Neural cell (in vitro differentiated cells): ENCODE measurements at regions not wholly inside any gene's neighbourhood (a gene's known extent, or its start where the extent isn't known, plus 50 kb on each side); places are given as distances from the start of the nearest gene placed in this dataset.

ENCODE experiments used
- H2AFZ ChIP-seq: fragments of 200-600, 300-800 bp; sonication (generic), shearing (Covaris generic); 2 replicates; pipeline ENCODE4 v1.6.0; 2014; ENCODE audit warnings: low read depth, mild to moderate bottlenecking, antibody characterized with exemption, low read length, moderate library complexity
- H3F3A ChIP-seq: fragments of 200-600 bp; shearing (Covaris generic); 2 replicates; pipeline ENCODE4 v1.6.1; 2016; ENCODE audit warnings: mild to moderate bottlenecking, moderate library complexity, mixed read lengths, antibody characterized with exemption, low read length; ENCODE audit not compliant: insufficient read depth, poor library complexity, severe bottlenecking
- H3K27ac ChIP-seq: fragments of 200-600, 300-800 bp; sonication (generic), shearing (Covaris generic); 2 replicates; pipeline ENCODE4 v1.5.1; 2014; ENCODE audit warnings: mild to moderate bottlenecking, low read length, moderate library complexity
- H3K27me3 ChIP-seq: fragments of 300-800, 200-600 bp; sonication (generic), shearing (Covaris generic); 2 replicates; pipeline ENCODE4 v1.6.0; 2014; ENCODE audit warnings: mild to moderate bottlenecking, low read depth, low read length, moderate library complexity; ENCODE audit not compliant: insufficient read depth
- H3K36me3 ChIP-seq: fragments of 300-800, 200-600 bp; sonication (generic), shearing (Covaris generic); 2 replicates; pipeline ENCODE4 v1.5.1; 2014; ENCODE audit warnings: mild to moderate bottlenecking, antibody characterized with exemption, low read length, moderate library complexity; ENCODE audit not compliant: insufficient read depth
- H3K4me2 ChIP-seq: fragments of 300-800, 200-600 bp; sonication (generic), shearing (Covaris generic); 2 replicates; pipeline ENCODE4 v1.6.0; 2014; ENCODE audit warnings: mild to moderate bottlenecking, low read length
- H3K4me3 ChIP-seq: fragments of 300-800, 200-600 bp; sonication (generic), shearing (Covaris generic); 2 replicates; pipeline ENCODE4 v1.5.1; 2014; ENCODE audit warnings: mild to moderate bottlenecking, low read length, moderate library complexity
- H3K79me2 ChIP-seq: fragments of 200-600 bp; shearing (Covaris generic); replicated peaks from 2 replicates; pipeline ENCODE4 v1.6.0; 2014; ENCODE audit warnings: mild to moderate bottlenecking, low read length, moderate library complexity; ENCODE audit not compliant: insufficient read depth
- H3K9ac ChIP-seq: fragments of 300-800, 200-600 bp; sonication (generic), shearing (Covaris generic); 2 replicates; pipeline ENCODE4 v1.6.1; 2016; ENCODE audit warnings: mild to moderate bottlenecking, low read length, mixed read lengths
- H3K9me2 ChIP-seq: fragments of 200-600 bp; shearing (Covaris generic); 2 replicates; pipeline ENCODE4 v1.6.1; 2016; ENCODE audit warnings: mild to moderate bottlenecking, low read length, mixed read lengths; ENCODE audit not compliant: insufficient read depth
- H3K9me3 ChIP-seq: fragments of 200-600, 300-800 bp; sonication (generic), shearing (Covaris generic); 2 replicates; pipeline ENCODE4 v1.6.1; 2016; ENCODE audit warnings: mild to moderate bottlenecking, mixed run types, low read length, moderate library complexity, mixed read lengths
- H4K20me1 ChIP-seq: fragments of 200-600 bp; shearing (Covaris generic); 2 replicates; pipeline ENCODE4 v1.6.1; 2016; ENCODE audit warnings: mild to moderate bottlenecking, mixed run types; ENCODE audit not compliant: insufficient read depth
- CTCF ChIP-seq: fragments of 450-650 bp; IDR thresholded peaks from 2 replicates; pipeline ENCODE4 v1.5.1; 2014; ENCODE audit warnings: antibody characterized with exemption, mild to moderate bottlenecking, moderate library complexity; ENCODE audit not compliant: poor library complexity, severe bottlenecking
- EP300 ChIP-seq: fragments of 450-650 bp; conservative IDR thresholded peaks from 2 replicates; pipeline ENCODE4 v1.6.1; 2014; ENCODE audit warnings: antibody characterized with exemption, mild to moderate bottlenecking, moderate library complexity; ENCODE audit not compliant: poor library complexity, severe bottlenecking
- EZH2 ChIP-seq: fragments of 200-600, 300-800 bp; shearing (Covaris generic), sonication (generic); IDR thresholded peaks from 2 replicates; pipeline ENCODE4 v1.6.1; 2014; ENCODE audit warnings: antibody characterized with exemption, low read length, borderline replicate concordance, mild to moderate bottlenecking; ENCODE audit not compliant: insufficient read depth, poor library complexity, severe bottlenecking
- MXI1 ChIP-seq: fragments of 450-650 bp; conservative IDR thresholded peaks from 2 replicates; pipeline ENCODE4 v1.6.1; 2014; ENCODE audit warnings: antibody characterized with exemption, mild to moderate bottlenecking; ENCODE audit not compliant: poor library complexity, severe bottlenecking
- POLR2AphosphoS5 ChIP-seq: IDR thresholded peaks from 2 replicates; pipeline ENCODE4 v1.6.1; 2012
- RAD21 ChIP-seq: fragments of 450-650 bp; conservative IDR thresholded peaks from 2 replicates; pipeline ENCODE4 v1.6.1; 2014; ENCODE audit warnings: antibody characterized with exemption, mild to moderate bottlenecking, moderate library complexity
- REST ChIP-seq: IDR thresholded peaks from 2 replicates; pipeline ENCODE4 v1.6.1; 2012; ENCODE audit warnings: borderline replicate concordance
- SMC3 ChIP-seq: fragments of 450-650 bp; conservative IDR thresholded peaks from 2 replicates; pipeline ENCODE4 v1.6.1; 2014; ENCODE audit warnings: antibody characterized with exemption, mild to moderate bottlenecking, moderate library complexity; ENCODE audit not compliant: poor library complexity
- TAF1 ChIP-seq: IDR thresholded peaks from 2 replicates; pipeline ENCODE4 v1.6.1; 2012; ENCODE audit warnings: low read depth

- Histone ChIP-seq H4K20me1 (no peaks in the 10 kb centered on the region), H3K4me3 (no peak overlapping the region), H3K79me2 (no peaks in the 10 kb centered on the region), H3K9me3 (no peaks in the 10 kb centered on the region), H3K9me2 (no peaks in the 10 kb centered on the region), H3F3A (no peaks in the 10 kb centered on the region), H3K27me3 (no peaks in the 10 kb centered on the region), H3K4me2 (no peak overlapping the region), H2AFZ (no peak overlapping the region), H3K27ac (no peak overlapping the region), H3K36me3 (no peaks in the 10 kb centered on the region), H3K9ac (no peak overlapping the region)
- TF ChIP-seq MXI1 (no peak), EZH2 (no peak), RAD21 (no peak), REST (no peak), SMC3 (no peak), CTCF (no peak), EP300 (no peak), TAF1 (no peak), POLR2AphosphoS5 (no peak)
Observed at GRCh38 chr15:79721256-79721655, 175.6 kb downstream of the MTHFS start.

GRCh38 chr15:79724312-79724711 is 172.5 kb downstream of the MTHFS start:
- Histone ChIP-seq H3K9me2 (no peaks in the 10 kb centered on the region), H3K4me2 (no peak overlapping the region), H3K4me3 (no peak overlapping the region), H3K36me3 (no peaks in the 10 kb centered on the region), H3F3A (no peaks in the 10 kb centered on the region), H2AFZ (no peak overlapping the region), H3K27ac (no peak overlapping the region), H3K27me3 (no peaks in the 10 kb centered on the region), H3K9ac (no peak overlapping the region), H4K20me1 (no peaks in the 10 kb centered on the region), H3K79me2 (no peaks in the 10 kb centered on the region), H3K9me3 (no peaks in the 10 kb centered on the region)
- TF ChIP-seq EP300 (no peak), REST (no peak), EZH2 (no peak), TAF1 (no peak), CTCF (no peak), RAD21 (no peak), MXI1 (no peak), SMC3 (no peak), POLR2AphosphoS5 (no peak)
